OCI-LY7 (cell line): ENCODE measurements at regions not wholly inside any gene's neighbourhood (a gene's known extent, or its start where the extent isn't known, plus 50 kb on each side); places are given as distances from the start of the nearest gene placed in this dataset.

ENCODE experiments used
- EZH2phosphoT487 ChIP-seq: fragments of 200-600 bp; sonication (generic); IDR thresholded peaks from 2 replicates; pipeline ENCODE4 v1.6.1; 2018; ENCODE audit warnings: low read depth, borderline replicate concordance, mild to moderate bottlenecking, mixed run types, antibody characterized with exemption, low read length, moderate library complexity, mixed read lengths
- TF ChIP-seq, protein P1 (sequence below): fragments of 200-600 bp; sonication (generic); conservative IDR thresholded peaks from 2 replicates; pipeline ENCODE4 v1.5.1; 2014; ENCODE audit warnings: mild to moderate bottlenecking, antibody characterized with exemption, low read length, moderate library complexity, mixed read lengths

DNA sequence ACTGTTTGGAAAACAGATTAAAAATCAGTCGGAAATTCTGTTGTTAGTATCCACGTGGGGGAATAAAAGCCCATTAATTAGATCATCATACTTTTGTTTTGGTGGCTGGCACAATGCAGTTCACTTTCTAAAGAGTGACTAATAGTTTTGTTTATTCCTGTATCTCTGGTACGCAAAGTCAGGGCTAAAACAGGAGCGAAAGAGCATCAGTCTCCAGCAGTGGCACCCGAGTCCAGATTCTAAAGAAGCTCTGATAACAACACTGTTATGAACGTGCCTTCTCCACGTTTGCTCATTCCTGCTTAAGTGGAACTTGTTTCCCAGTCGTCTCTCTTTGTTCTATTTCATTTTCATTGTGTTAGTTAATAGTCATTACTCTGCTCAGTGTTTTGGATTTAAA is 69.6 kb downstream of the HSPA13 start:
- TF ChIP-seq, protein P1, sequence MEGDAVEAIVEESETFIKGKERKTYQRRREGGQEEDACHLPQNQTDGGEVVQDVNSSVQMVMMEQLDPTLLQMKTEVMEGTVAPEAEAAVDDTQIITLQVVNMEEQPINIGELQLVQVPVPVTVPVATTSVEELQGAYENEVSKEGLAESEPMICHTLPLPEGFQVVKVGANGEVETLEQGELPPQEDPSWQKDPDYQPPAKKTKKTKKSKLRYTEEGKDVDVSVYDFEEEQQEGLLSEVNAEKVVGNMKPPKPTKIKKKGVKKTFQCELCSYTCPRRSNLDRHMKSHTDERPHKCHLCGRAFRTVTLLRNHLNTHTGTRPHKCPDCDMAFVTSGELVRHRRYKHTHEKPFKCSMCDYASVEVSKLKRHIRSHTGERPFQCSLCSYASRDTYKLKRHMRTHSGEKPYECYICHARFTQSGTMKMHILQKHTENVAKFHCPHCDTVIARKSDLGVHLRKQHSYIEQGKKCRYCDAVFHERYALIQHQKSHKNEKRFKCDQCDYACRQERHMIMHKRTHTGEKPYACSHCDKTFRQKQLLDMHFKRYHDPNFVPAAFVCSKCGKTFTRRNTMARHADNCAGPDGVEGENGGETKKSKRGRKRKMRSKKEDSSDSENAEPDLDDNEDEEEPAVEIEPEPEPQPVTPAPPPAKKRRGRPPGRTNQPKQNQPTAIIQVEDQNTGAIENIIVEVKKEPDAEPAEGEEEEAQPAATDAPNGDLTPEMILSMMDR: no peak
- TF ChIP-seq EZH2phosphoT487: no peak
